HG03354 (cell line): ENCODE measurements at regions not wholly inside any gene's neighbourhood (a gene's known extent, or its start where the extent isn't known, plus 50 kb on each side); places are given as distances from the start of the nearest gene placed in this dataset.

Experiments used
- ATAC-seq: cut with Tn5 transposase; IDR thresholded peaks from one replicate; pipeline ENCODE4 v1.9.1; 2021; ENCODE audit warnings: mild to moderate bottlenecking; ENCODE audit not compliant: unreplicated experiment, poor library complexity, severe bottlenecking

GRCh38 chr17:72474719-72475477 is 354.1 kb downstream of the SOX9 start:
- no peak for ATAC-seq

- no peak for ATAC-seq
Observed at GRCh38 chr17:72476134-72476533, 355.3 kb downstream of the SOX9 start.

- ATAC-seq = no peak
Observed at GRCh38 chr17:72476575-72476986, 355.8 kb downstream of the SOX9 start.

GRCh38 chr17:72477491-72477890 is 356.7 kb downstream of the SOX9 start:
- no peak for ATAC-seq

- no peak for ATAC-seq
Observed at GRCh38 chr17:72479113-72479512, 358.3 kb downstream of the SOX9 start.

GRCh38 chr17:72481572-72481971 is 360.8 kb downstream of the SOX9 start:
- no peak for ATAC-seq

GRCh38 chr17:72485596-72485995 is 364.8 kb downstream of the SOX9 start:
- ATAC-seq = no peak

GRCh38 chr17:72486806-72487205 is 366.0 kb downstream of the SOX9 start:
- no peak for ATAC-seq

- ATAC-seq = no peak
Observed at GRCh38 chr17:72487731-72488494, 367.1 kb downstream of the SOX9 start.

GRCh38 chr17:72488555-72489271 is 367.9 kb downstream of the SOX9 start:
- no peak for ATAC-seq

- ATAC-seq = no peak
Observed at GRCh38 chr17:72489272-72489641, 368.4 kb downstream of the SOX9 start.

GRCh38 chr17:72491102-72491501 is 370.3 kb downstream of the SOX9 start:
- no peak for ATAC-seq

GRCh38 chr17:72492494-72492893 is 371.7 kb downstream of the SOX9 start:
- no peak for ATAC-seq

- no peak for ATAC-seq
Observed at GRCh38 chr17:72492941-72493340, 372.1 kb downstream of the SOX9 start.

- ATAC-seq = no peak
Observed at GRCh38 chr17:72494566-72494965, 373.7 kb downstream of the SOX9 start.

- ATAC-seq = no peak
Observed at GRCh38 chr17:72496461-72496860, 375.6 kb downstream of the SOX9 start.

- ATAC-seq = no peak
Observed at GRCh38 chr17:72497915-72498314, 377.1 kb downstream of the SOX9 start.

- peak; percentile 82 for ATAC-seq
Observed at GRCh38 chr17:72498364-72499210, 377.8 kb downstream of the SOX9 start.

GRCh38 chr17:72501404-72502370 is 380.9 kb downstream of the SOX9 start:
- no peak for ATAC-seq
